ENCODE measurements at regions not wholly inside any gene's neighbourhood (a gene's known extent, or its start where the extent isn't known, plus 50 kb on each side); places are given as distances from the start of the nearest gene placed in this dataset.
"Not testable (repeated sequence)": the region's sequence is repeated elsewhere in the genome, so short reads cannot be mapped to it uniquely, and the experiment has no call there.

- DNase-seq = no peak
Observed at GRCh38 chr2:16389611-16390010, 276.0 kb downstream of the CYRIA start.

GRCh38 chr2:16388199-16388830 lies 277.3 kb downstream of the CYRIA start:
- not testable (repeated sequence) for DNase-seq

GRCh38 chr2:16387461-16387984 lies 278.1 kb downstream of the CYRIA start:
- no peak for DNase-seq

GRCh38 chr2:16386431-16386830 lies 279.2 kb downstream of the CYRIA start:
- DNase-seq = no peak

GRCh38 chr2:16386031-16386430 lies 279.6 kb downstream of the CYRIA start:
- DNase-seq = no peak

- no peak for DNase-seq
Observed at GRCh38 chr2:16385341-16385740, 280.3 kb downstream of the CYRIA start.

- DNase-seq = no peak
Observed at GRCh38 chr2:16383411-16383810, 282.2 kb downstream of the CYRIA start.

GRCh38 chr2:16382451-16382850 lies 283.2 kb downstream of the CYRIA start:
- no peak for DNase-seq

GRCh38 chr2:16381511-16381910 lies 284.1 kb downstream of the CYRIA start:
- no peak for DNase-seq

GRCh38 chr2:16379901-16380300 lies 285.7 kb downstream of the CYRIA start:
- DNase-seq = not testable (repeated sequence)

GRCh38 chr2:16379061-16379460 lies 286.6 kb downstream of the CYRIA start:
- not testable (repeated sequence) for DNase-seq

- no peak for DNase-seq
Observed at GRCh38 chr2:16378031-16378430, 287.6 kb downstream of the CYRIA start.

- no peak for DNase-seq
Observed at GRCh38 chr2:16375981-16376380, 289.7 kb downstream of the CYRIA start.

- DNase-seq = no peak
Observed at GRCh38 chr2:16375351-16375750, 290.3 kb downstream of the CYRIA start.

- DNase-seq = no peak
Observed at GRCh38 chr2:16374671-16375070, 291.0 kb downstream of the CYRIA start.

- no peak for DNase-seq
Observed at GRCh38 chr2:16373341-16373740, 292.3 kb downstream of the CYRIA start.

- no peak for DNase-seq
Observed at GRCh38 chr2:16371751-16372150, 293.9 kb downstream of the CYRIA start.

GRCh38 chr2:16368951-16369350 lies 296.7 kb downstream of the CYRIA start:
- DNase-seq = no peak

- no peak for DNase-seq
Observed at GRCh38 chr2:16368328-16368727, 297.3 kb downstream of the CYRIA start.

- no peak for DNase-seq
Observed at GRCh38 chr2:16365366-16365765, 300.3 kb downstream of the CYRIA start.

GRCh38 chr2:16363581-16363980 lies 302.1 kb downstream of the CYRIA start:
- DNase-seq = no peak

GRCh38 chr2:16362611-16363010 lies 303.0 kb downstream of the CYRIA start:
- no peak for DNase-seq

GRCh38 chr2:16361261-16361995 lies 304.2 kb downstream of the CYRIA start:
- no peak for DNase-seq

GRCh38 chr2:16359961-16360360 lies 305.7 kb downstream of the CYRIA start:
- no peak for DNase-seq

Measured in NCI-H524 (cell line).